ENCODE measurements at regions not wholly inside any gene's neighbourhood (a gene's known extent, or its start where the extent isn't known, plus 50 kb on each side); places are given as distances from the start of the nearest gene placed in this dataset.

DNA sequence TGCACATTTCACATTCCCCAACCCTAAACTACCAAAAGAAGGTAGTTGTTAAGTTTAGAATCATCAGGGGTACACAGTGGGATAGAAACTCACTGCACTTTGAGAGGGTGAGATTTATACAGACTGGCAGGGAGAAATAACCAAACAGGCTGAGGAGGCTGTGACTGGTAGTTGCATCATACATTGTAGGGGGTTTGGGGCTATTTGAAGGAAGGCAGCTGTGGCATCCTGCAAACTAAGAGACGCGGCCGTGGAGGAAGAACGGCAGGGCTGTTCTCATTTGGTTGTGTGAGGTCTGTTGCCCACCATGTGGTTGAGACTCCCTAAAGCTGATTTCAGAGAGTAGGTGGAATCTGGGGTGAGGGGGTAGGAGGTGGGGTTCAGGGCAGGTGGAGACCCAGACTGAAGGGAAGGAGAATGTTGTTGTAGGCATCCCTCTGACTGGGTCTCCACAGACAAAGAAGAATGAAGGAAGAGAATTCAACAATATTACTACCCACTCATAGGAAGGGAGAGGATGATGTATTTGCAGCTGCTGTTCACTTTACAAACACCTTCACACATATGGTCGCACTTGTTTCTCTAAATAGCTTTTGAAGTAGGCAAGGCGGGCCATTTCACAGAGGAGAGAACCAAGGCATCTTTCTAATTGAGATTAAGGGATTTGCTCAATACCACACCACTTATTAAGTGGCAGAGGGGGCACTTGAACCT, 170.9 kb upstream of the SIX2 start:
- WGBS (ENCODE audit: insufficient coverage, low lambda C conversion rate): 75% methylated on average over 4 of the region's 6 CpGs
- Histone ChIP-seq H3K27me3 (ENCODE audit: control insufficient read depth, insufficient read depth, low read length) (peaks cover 29% of the 10 kb centered on the region), H3K9me3 (ENCODE audit: control insufficient read depth, low read depth, low read length) (no peaks in the 10 kb centered on the region), H3K36me3 (ENCODE audit: control insufficient read depth, insufficient read depth, low read length) (no peaks in the 10 kb centered on the region), H3K4me1 (ENCODE audit: control insufficient read depth, insufficient read depth, low read length) (no peaks in the 10 kb centered on the region), H3K4me3 (ENCODE audit: low read length) (no peak overlapping the region), H3K27ac (ENCODE audit: low read length) (no peak overlapping the region)
- no peak for DNase-seq

DNA sequence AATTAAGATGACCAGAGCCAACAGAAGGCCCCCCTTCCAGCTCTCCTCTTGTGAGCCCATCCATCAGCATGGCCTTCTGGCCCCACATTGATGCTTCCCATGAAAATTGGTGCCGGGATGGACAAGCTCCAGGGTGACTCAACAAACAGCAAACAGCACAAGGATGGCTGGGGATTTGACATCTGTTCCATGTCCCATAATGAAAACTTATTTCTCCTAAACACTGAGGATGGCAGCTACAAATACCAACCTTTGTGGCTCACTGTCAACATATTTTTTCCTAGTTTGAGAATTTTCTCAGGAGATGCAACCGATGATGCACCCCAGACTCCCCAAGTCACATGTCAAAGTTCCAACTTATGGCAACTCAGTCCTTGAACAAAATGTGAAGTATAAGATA, 169.6 kb upstream of the SIX2 start:
- no CpG with 5 or more reads among the region's 2 CpGs for WGBS (ENCODE audit: insufficient coverage, low lambda C conversion rate)
- DNase-seq: no peak
- no peak overlapping the region for H3K4me3 ChIP-seq (ENCODE audit: low read length)
- H3K27me3 ChIP-seq (ENCODE audit: control insufficient read depth, insufficient read depth, low read length): peaks cover 34% of the 10 kb centered on the region
- no peak overlapping the region for H3K27ac ChIP-seq (ENCODE audit: low read length)
- H3K9me3 ChIP-seq (ENCODE audit: control insufficient read depth, low read depth, low read length): no peaks in the 10 kb centered on the region
- H3K4me1 ChIP-seq (ENCODE audit: control insufficient read depth, insufficient read depth, low read length): no peaks in the 10 kb centered on the region
- H3K36me3 ChIP-seq (ENCODE audit: control insufficient read depth, insufficient read depth, low read length): no peaks in the 10 kb centered on the region

- DNase-seq: no peak
- no peak overlapping the region for H3K27ac ChIP-seq (ENCODE audit: low read length)
- peaks cover 39% of the 10 kb centered on the region for H3K27me3 ChIP-seq (ENCODE audit: control insufficient read depth, insufficient read depth, low read length)
- H3K9me3 ChIP-seq (ENCODE audit: control insufficient read depth, low read depth, low read length): no peaks in the 10 kb centered on the region
- no peak overlapping the region for H3K4me3 ChIP-seq (ENCODE audit: low read length)
- H3K4me1 ChIP-seq (ENCODE audit: control insufficient read depth, insufficient read depth, low read length): no peaks in the 10 kb centered on the region
- no CpG with 5 or more reads among the region's 1 CpG for WGBS (ENCODE audit: insufficient coverage, low lambda C conversion rate)
- H3K36me3 ChIP-seq (ENCODE audit: control insufficient read depth, insufficient read depth, low read length): no peaks in the 10 kb centered on the region
Observed at GRCh38 chr2:45178359-45178758, 169.1 kb upstream of the SIX2 start.

DNA sequence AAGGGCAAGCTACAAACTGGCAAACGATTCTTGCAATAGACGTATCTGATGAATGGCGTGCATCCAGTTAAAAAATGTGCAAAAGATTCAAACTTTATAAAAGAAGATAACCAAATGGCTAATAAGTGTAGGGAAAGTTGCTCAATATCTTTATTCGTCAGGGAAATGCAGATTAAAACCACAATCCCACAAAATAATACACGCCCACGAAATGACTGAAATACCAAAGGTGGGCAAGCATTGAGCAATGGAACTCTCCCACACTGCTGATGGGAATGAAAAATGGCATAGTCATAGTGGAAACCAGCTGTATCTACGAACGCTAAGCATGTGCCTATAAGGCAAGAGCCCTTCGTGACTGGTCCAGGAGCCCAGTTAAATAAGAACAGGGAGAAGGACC, 168.6 kb upstream of the SIX2 start:
- WGBS (ENCODE audit: insufficient coverage, low lambda C conversion rate): 33% methylated on average over 1 of the region's 9 CpGs
- Histone ChIP-seq H3K27me3 (ENCODE audit: control insufficient read depth, insufficient read depth, low read length) (peaks cover 40% of the 10 kb centered on the region), H3K4me3 (ENCODE audit: low read length) (no peak overlapping the region)

GRCh38 chr2:45176390-45176789, 167.1 kb upstream of the SIX2 start:
- Histone ChIP-seq H3K27ac (ENCODE audit: low read length) (no peak overlapping the region), H3K27me3 (ENCODE audit: control insufficient read depth, insufficient read depth, low read length) (peaks cover 51% of the 10 kb centered on the region), H3K4me1 (ENCODE audit: control insufficient read depth, insufficient read depth, low read length) (no peaks in the 10 kb centered on the region), H3K9me3 (ENCODE audit: control insufficient read depth, low read depth, low read length) (no peaks in the 10 kb centered on the region), H3K4me3 (ENCODE audit: low read length) (no peak overlapping the region), H3K36me3 (ENCODE audit: control insufficient read depth, insufficient read depth, low read length) (no peaks in the 10 kb centered on the region)
- DNase-seq: no peak

More for the DNA sequence above, 168.6 kb upstream of the SIX2 start:
- Histone ChIP-seq H3K4me1 (ENCODE audit: control insufficient read depth, insufficient read depth, low read length) (no peaks in the 10 kb centered on the region), H3K36me3 (ENCODE audit: control insufficient read depth, insufficient read depth, low read length) (no peaks in the 10 kb centered on the region), H3K9me3 (ENCODE audit: control insufficient read depth, low read depth, low read length) (no peaks in the 10 kb centered on the region), H3K27ac (ENCODE audit: low read length) (no peak overlapping the region)
- no peak for DNase-seq

DNA sequence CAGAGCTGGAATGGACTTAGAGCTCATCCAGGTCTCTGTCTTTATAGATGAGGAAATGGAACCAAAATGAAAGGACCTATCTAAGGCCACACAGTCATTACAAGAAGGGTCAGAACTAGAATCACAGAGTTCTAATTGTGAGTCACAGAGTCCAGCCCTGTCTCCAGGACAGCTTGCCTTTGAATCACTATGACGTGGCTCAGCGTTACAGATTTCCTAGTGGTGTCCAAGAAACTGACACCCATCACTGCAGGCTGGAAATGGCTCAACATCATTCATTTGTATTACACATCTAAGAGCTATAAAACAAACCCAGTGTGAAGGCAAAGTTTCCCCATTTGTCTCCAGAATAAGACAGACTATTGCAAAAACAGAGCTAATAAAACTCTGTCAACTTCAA, 164.3 kb upstream of the SIX2 start:
- Histone ChIP-seq H3K27me3 (ENCODE audit: control insufficient read depth, insufficient read depth, low read length) (peaks cover 66% of the 10 kb centered on the region), H3K27ac (ENCODE audit: low read length) (no peak overlapping the region), H3K36me3 (ENCODE audit: control insufficient read depth, insufficient read depth, low read length) (no peaks in the 10 kb centered on the region), H3K4me3 (ENCODE audit: low read length) (no peak overlapping the region), H3K9me3 (ENCODE audit: control insufficient read depth, low read depth, low read length) (peaks cover 6% of the 10 kb centered on the region), H3K4me1 (ENCODE audit: control insufficient read depth, insufficient read depth, low read length) (no peaks in the 10 kb centered on the region)
- no peak for DNase-seq
- WGBS (ENCODE audit: insufficient coverage, low lambda C conversion rate): no CpG with 5 or more reads among the region's 2 CpGs

DNA sequence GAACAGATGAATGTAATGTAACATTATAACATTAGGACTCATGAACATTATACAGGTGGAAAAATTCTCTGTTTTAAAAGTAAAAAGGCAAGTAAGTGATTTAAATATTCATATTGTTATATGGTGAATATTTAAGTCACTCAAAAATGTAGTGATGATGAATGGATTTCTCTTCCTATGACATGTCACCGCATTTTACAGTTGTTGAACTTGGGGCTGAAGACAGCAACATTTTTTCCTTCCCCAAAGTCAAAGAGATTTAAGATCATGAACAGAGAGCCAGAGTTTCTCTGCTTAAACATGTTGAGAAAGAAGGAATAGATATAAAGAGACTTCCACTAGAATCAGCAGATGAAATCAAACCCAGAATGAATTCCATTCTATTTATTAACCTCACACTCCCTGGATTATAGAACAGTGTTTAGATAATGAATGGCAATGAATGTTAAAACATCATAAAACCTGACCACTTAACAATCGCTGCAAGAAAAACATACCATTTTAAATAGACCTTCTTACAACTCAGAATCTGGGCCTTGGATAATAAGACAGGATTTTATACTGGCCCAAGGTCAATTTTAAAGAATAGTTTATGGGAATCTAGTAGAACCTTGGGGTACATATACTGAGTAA, 163.6 kb upstream of the SIX2 start:
- H3K4me1 ChIP-seq (ENCODE audit: control insufficient read depth, insufficient read depth, low read length): no peaks in the 10 kb centered on the region
- no peaks in the 10 kb centered on the region for H3K36me3 ChIP-seq (ENCODE audit: control insufficient read depth, insufficient read depth, low read length)
- H3K27ac ChIP-seq (ENCODE audit: low read length): no peak overlapping the region
- no peak overlapping the region for H3K4me3 ChIP-seq (ENCODE audit: low read length)
- H3K27me3 ChIP-seq (ENCODE audit: control insufficient read depth, insufficient read depth, low read length): peaks cover 69% of the 10 kb centered on the region
- H3K9me3 ChIP-seq (ENCODE audit: control insufficient read depth, low read depth, low read length): peaks cover 6% of the 10 kb centered on the region
- WGBS (ENCODE audit: insufficient coverage, low lambda C conversion rate): no CpG with 5 or more reads among the region's 2 CpGs
- no peak for DNase-seq

- H3K4me1 ChIP-seq (ENCODE audit: control insufficient read depth, insufficient read depth, low read length): no peaks in the 10 kb centered on the region
- no peak overlapping the region for H3K27ac ChIP-seq (ENCODE audit: low read length)
- peaks cover 6% of the 10 kb centered on the region for H3K9me3 ChIP-seq (ENCODE audit: control insufficient read depth, low read depth, low read length)
- H3K27me3 ChIP-seq (ENCODE audit: control insufficient read depth, insufficient read depth, low read length): peaks cover 72% of the 10 kb centered on the region
- no peak overlapping the region for H3K4me3 ChIP-seq (ENCODE audit: low read length)
- 100% methylated on average over 1 of the region's 1 CpG for WGBS (ENCODE audit: insufficient coverage, low lambda C conversion rate)
- H3K36me3 ChIP-seq (ENCODE audit: control insufficient read depth, insufficient read depth, low read length): no peaks in the 10 kb centered on the region
- DNase-seq: no peak
Observed at GRCh38 chr2:45172142-45172541, 162.9 kb upstream of the SIX2 start.

- peaks cover 77% of the 10 kb centered on the region for H3K27me3 ChIP-seq (ENCODE audit: control insufficient read depth, insufficient read depth, low read length)
- H3K4me1 ChIP-seq (ENCODE audit: control insufficient read depth, insufficient read depth, low read length): no peaks in the 10 kb centered on the region
- H3K36me3 ChIP-seq (ENCODE audit: control insufficient read depth, insufficient read depth, low read length): no peaks in the 10 kb centered on the region
- DNase-seq: no peak
- WGBS (ENCODE audit: insufficient coverage, low lambda C conversion rate): no CpG with 5 or more reads among the region's 6 CpGs
- no peak overlapping the region for H3K4me3 ChIP-seq (ENCODE audit: low read length)
- peaks cover 6% of the 10 kb centered on the region for H3K9me3 ChIP-seq (ENCODE audit: control insufficient read depth, low read depth, low read length)
- H3K27ac ChIP-seq (ENCODE audit: low read length): no peak overlapping the region
Observed at GRCh38 chr2:45171136-45171501, 161.9 kb upstream of the SIX2 start.

DNA sequence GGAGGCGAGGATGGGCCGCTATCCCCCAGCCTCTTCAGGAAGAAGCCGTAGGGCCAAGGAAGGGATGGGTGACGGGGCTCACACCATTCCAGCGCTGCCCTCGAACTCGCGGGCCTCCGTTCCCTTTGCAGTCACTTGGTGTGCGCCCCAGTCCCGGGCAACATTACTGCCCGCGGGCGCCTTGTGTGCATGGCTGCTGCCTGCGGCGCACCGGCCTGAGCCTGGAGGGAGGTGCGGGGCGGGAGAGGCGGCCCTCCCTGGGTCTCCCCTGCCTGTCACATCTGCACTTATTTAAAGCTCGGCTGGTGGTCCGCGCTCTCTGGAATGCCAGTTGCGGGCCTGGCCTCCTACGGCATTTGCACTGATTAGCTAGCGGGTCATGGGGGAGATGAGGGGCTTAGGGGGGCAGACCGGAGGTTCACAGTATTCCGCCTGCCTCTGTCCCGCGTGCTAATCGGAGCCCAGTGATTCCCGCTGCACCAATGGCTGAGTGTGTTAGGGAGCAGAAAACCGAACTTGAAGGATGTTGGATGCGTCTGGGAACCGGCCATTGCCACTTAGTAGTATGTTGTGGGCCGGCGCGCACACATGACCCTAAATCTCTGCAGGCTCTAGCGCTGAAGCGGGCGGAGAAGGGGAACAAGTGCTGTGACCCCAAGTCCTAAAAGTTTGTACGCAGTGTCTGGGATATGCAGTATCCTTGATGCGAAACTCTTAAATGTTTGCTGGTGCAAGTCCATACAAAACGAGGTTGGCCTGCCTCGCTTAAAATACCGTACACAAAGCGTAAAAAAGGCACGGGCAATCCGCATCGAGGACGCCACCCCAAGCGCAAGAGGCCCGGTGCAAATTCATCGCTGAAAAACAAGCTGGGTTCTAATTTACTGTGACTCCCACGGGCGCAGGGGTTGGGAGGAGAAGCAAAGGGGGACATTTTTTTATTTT, 161.2 kb upstream of the SIX2 start:
- peaks cover 6% of the 10 kb centered on the region for H3K9me3 ChIP-seq (ENCODE audit: control insufficient read depth, low read depth, low read length)
- no peaks in the 10 kb centered on the region for H3K36me3 ChIP-seq (ENCODE audit: control insufficient read depth, insufficient read depth, low read length)
- DNase-seq: peak in 1 of 2 donors; percentile 26
- no peaks in the 10 kb centered on the region for H3K4me1 ChIP-seq (ENCODE audit: control insufficient read depth, insufficient read depth, low read length)
- 33% methylated on average over 1 of the region's 56 CpGs for WGBS (ENCODE audit: insufficient coverage, low lambda C conversion rate)
- peaks cover 83% of the 10 kb centered on the region for H3K27me3 ChIP-seq (ENCODE audit: control insufficient read depth, insufficient read depth, low read length)
- no peak overlapping the region for H3K4me3 ChIP-seq (ENCODE audit: low read length)
- H3K27ac ChIP-seq (ENCODE audit: low read length): no peak overlapping the region

Data from large intestine (tissue), 3 donors.